ENCODE measurements at regions not wholly inside any gene's neighbourhood (a gene's known extent, or its start where the extent isn't known, plus 50 kb on each side); places are given as distances from the start of the nearest gene placed in this dataset.

DNA sequence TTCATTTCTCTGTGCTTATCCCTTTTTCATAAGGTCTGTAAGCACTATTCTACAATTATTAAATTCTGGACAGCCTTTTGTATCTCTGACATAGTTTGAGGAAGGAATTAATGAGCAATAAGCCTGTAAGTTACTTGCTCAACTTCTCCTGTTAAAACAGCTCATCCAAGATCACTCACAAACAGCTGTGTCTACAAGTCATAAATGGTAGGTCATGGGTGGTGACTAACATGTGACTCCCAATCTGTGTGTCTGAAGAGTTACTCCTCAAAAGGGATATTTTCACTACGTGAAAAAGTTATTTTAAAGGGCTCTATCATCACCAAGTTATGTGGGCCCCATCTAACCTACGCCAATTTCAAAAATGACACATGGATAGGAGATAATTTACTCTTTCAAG is 145.2 kb upstream of the CBLB start:
- TF ChIP-seq, protein P1, sequence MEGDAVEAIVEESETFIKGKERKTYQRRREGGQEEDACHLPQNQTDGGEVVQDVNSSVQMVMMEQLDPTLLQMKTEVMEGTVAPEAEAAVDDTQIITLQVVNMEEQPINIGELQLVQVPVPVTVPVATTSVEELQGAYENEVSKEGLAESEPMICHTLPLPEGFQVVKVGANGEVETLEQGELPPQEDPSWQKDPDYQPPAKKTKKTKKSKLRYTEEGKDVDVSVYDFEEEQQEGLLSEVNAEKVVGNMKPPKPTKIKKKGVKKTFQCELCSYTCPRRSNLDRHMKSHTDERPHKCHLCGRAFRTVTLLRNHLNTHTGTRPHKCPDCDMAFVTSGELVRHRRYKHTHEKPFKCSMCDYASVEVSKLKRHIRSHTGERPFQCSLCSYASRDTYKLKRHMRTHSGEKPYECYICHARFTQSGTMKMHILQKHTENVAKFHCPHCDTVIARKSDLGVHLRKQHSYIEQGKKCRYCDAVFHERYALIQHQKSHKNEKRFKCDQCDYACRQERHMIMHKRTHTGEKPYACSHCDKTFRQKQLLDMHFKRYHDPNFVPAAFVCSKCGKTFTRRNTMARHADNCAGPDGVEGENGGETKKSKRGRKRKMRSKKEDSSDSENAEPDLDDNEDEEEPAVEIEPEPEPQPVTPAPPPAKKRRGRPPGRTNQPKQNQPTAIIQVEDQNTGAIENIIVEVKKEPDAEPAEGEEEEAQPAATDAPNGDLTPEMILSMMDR (IDR thresholded peaks at IDR 0.05; ENCODE audit: low read depth, low read length), result no peak
- no peaks in the 10 kb centered on the region for H3K36me3 ChIP-seq
- H3K4me3 ChIP-seq (ENCODE audit: low read depth, low read length), result no peak overlapping the region
- H3K27me3 ChIP-seq (ENCODE audit: insufficient read depth, low read depth, severe bottlenecking), result no peaks in the 10 kb centered on the region
- peaks cover 4% of the 10 kb centered on the region for H3K9me3 ChIP-seq (ENCODE audit: severe bottlenecking)
- H3K27ac ChIP-seq, result no peak overlapping the region
- no peak for DNase-seq

DNA sequence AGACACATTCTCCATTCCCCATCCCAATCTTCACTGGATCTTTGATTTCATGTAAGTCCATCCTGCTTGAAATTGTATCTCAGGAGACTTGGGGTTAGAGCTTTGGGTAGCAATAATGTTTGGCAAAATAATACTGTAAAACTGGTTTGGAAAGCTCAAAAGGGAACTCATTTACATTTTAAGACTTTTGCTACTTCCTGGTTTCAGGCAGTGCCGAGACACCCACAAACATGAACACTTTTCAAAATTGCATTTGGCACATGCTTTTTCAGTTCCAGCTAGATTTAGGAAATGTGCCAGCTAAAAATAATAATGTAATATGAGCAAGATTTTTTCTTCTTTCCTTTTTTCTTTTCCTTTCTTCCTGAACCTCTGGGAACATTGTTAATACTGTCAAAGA is 145.7 kb upstream of the CBLB start:
- DNase-seq, result no peak
- Histone ChIP-seq H3K4me3 (ENCODE audit: low read depth, low read length) (no peak overlapping the region), H3K27me3 (ENCODE audit: insufficient read depth, low read depth, severe bottlenecking) (no peaks in the 10 kb centered on the region), H3K36me3 (no peaks in the 10 kb centered on the region), H3K27ac (no peak overlapping the region), H3K9me3 (ENCODE audit: severe bottlenecking) (peaks cover 4% of the 10 kb centered on the region)
- TF ChIP-seq, protein P1 (IDR thresholded peaks at IDR 0.05; ENCODE audit: low read depth, low read length), result no peak

DNA sequence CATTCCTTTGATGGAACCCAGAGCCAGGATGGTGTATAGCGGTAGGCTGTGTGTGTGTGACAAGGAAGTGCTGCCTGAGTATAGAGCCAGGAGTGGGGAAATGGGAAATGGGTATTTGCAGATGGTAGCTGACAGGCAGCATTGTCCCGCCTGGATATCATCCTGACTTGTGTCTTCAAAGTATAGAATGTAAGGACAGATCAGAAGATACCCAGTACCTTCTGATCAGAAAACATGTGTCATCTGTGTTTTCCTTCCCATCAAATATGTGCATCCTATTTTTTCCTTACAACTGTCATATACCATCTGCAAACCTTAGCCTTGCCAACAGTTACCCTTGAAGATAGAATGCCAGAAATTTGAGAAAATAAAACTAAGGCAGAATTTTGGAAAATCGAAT is 146.2 kb upstream of the CBLB start:
- TF ChIP-seq, protein P1 (IDR thresholded peaks at IDR 0.05; ENCODE audit: low read depth, low read length), result no peak
- Histone ChIP-seq H3K36me3 (no peaks in the 10 kb centered on the region), H3K9me3 (ENCODE audit: severe bottlenecking) (peaks cover 4% of the 10 kb centered on the region), H3K27ac (no peak overlapping the region), H3K4me3 (ENCODE audit: low read depth, low read length) (no peak overlapping the region), H3K27me3 (ENCODE audit: insufficient read depth, low read depth, severe bottlenecking) (no peaks in the 10 kb centered on the region)
- DNase-seq, result no peak

DNA sequence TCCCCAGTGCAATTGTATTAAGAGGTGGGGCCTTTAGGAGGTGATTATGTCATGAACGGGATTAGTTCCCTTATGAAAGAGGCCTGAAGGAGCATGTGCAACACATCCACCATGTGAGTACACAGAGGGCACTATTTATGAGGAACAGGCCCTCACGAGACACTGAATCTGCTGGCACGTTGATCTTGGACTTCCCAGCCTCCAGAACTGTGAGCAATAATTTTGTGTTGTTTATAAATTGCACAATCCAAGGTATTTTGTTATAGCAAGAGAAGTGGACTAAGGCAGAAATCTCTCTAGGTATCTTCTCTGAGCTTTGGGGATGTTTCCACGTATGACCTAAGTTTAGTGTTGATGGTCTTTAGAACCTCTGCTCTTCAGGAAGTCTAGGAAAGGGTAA is 149.3 kb upstream of the CBLB start:
- no peaks in the 10 kb centered on the region for H3K36me3 ChIP-seq
- no peak for DNase-seq
- H3K9me3 ChIP-seq (ENCODE audit: severe bottlenecking), result peaks cover 4% of the 10 kb centered on the region
- no peaks in the 10 kb centered on the region for H3K27me3 ChIP-seq (ENCODE audit: insufficient read depth, low read depth, severe bottlenecking)
- TF ChIP-seq, protein P1 (IDR thresholded peaks at IDR 0.05; ENCODE audit: low read depth, low read length), result no peak
- no peak overlapping the region for H3K27ac ChIP-seq
- no peak overlapping the region for H3K4me3 ChIP-seq (ENCODE audit: low read depth, low read length)

DNA sequence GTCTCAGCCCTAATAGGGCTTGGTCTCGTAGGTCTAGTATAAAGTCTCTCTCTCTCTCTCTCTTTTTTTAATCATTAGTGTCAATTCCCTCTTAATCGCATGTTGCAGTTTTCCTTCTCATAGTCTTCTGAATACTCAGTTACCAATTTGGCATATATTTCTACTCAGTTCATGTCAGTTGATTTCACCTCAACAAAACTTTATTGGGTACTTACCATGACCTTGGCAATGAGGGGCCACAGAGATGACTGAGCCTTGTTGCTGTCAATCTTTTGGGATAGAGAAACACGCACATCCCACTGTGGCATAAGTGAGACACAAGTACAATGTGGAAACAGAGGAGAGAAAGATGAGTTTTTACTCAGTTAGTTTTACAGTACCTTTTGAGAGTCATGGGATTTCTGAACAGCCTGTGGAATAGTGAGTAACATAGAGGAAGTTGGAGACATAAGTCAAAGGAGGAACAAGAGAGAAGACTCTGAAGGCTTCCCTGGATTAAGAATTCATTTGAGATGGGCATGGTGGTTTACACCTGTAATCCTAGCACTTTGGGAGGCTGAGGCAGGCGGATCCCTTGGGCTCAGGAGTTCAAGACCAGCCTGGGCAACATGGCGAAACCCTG is 150.2 kb upstream of the CBLB start:
- DNase-seq, result no peak
- H3K27me3 ChIP-seq (ENCODE audit: insufficient read depth, low read depth, severe bottlenecking), result no peaks in the 10 kb centered on the region
- no peaks in the 10 kb centered on the region for H3K36me3 ChIP-seq
- no peak overlapping the region for H3K27ac ChIP-seq
- no peak overlapping the region for H3K4me3 ChIP-seq (ENCODE audit: low read depth, low read length)
- H3K9me3 ChIP-seq (ENCODE audit: severe bottlenecking), result peaks cover 4% of the 10 kb centered on the region
- TF ChIP-seq, protein P1 (IDR thresholded peaks at IDR 0.05; ENCODE audit: low read depth, low read length), result no peak

DNA sequence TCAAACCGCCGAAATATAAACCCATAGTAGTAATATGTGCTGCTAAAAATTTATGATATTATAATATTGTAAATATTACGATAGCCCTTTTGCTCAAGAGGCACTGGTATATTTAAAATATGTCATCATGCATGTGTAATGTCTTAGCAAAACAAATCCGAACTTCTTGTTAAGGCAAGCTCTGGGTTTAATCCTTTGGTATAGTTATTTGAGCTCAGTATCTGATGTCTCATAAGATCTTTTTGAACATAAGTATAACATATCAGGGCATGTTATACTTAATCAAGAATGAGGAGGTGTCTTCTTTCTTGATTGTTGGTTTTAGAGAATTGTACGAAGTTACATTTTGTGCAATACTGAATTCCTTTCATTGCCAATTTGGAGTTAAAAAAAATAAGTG is 154.1 kb upstream of the CBLB start:
- TF ChIP-seq, protein P1 (IDR thresholded peaks at IDR 0.05; ENCODE audit: low read depth, low read length), result no peak
- H3K9me3 ChIP-seq (ENCODE audit: severe bottlenecking), result peaks cover under 1% of the 10 kb centered on the region
- no peak for DNase-seq
- no peaks in the 10 kb centered on the region for H3K27me3 ChIP-seq (ENCODE audit: insufficient read depth, low read depth, severe bottlenecking)
- no peaks in the 10 kb centered on the region for H3K36me3 ChIP-seq
- no peak overlapping the region for H3K4me3 ChIP-seq (ENCODE audit: low read depth, low read length)
- no peak overlapping the region for H3K27ac ChIP-seq
